Naive thymus-derived CD4-positive, alpha-beta T cell (primary cell): ENCODE measurements at regions not wholly inside any gene's neighbourhood (a gene's known extent, or its start where the extent isn't known, plus 50 kb on each side); places are given as distances from the start of the nearest gene placed in this dataset.
"Not testable (repeated sequence)": the region's sequence is repeated elsewhere in the genome, so short reads cannot be mapped to it uniquely, and the experiment has no call there.

Experiments used
- ATAC-seq: fragments of 150-1000 bp; cut with Tn5 transposase; 2 replicates; pipeline ENCODE4 v1.10.0; 2021; ENCODE audit warnings: mild to moderate bottlenecking, moderate library complexity
- CTCF ChIA-PET: fragments of 350-600 bp; sonication (Branson Sonifier 250); formaldehyde crosslinking; loops from one replicate; lab custom pipeline; 2021; ENCODE audit warnings: antibody characterized with exemption; lab: Charles Lee
- POLR2A ChIA-PET: fragments of 350-600 bp; sonication (Branson Sonifier 250); formaldehyde crosslinking; loops from one replicate; lab custom pipeline; 2021; ENCODE audit warnings: antibody characterized with exemption, inconsistent platforms; lab: Charles Lee
- DNase-seq, 9 donors: peaks; one replicate each; pipeline versions ENCODE4 v3.0.0 to v3.0.0-alpha.2; 2020 to 2022; ENCODE audit warnings: mixed read lengths in 1 of 9
- H3K27ac ChIP-seq: one replicate; pipeline ENCODE4 v1.7.0; 2013; ENCODE audit warnings: mild to moderate bottlenecking, low read depth, low read length, moderate library complexity
- H3K27me3 ChIP-seq, 2 donors: one replicate each; pipeline ENCODE4 v1.7.0; 2013; ENCODE audit warnings: low read length in 2 of 2, mild to moderate bottlenecking in 2 of 2, moderate library complexity in 2 of 2; ENCODE audit not compliant: control insufficient read depth in 2 of 2, insufficient read depth in 2 of 2
- H3K36me3 ChIP-seq, 3 experiments: 1 replicate in 2 of 3; 2 replicates in 1 of 3; pipeline ENCODE4 v1.7.0; 2013; ENCODE audit warnings: low read length in 3 of 3, mild to moderate bottlenecking in 3 of 3, moderate library complexity in 1 of 3; ENCODE audit not compliant: insufficient read depth in 3 of 3, control insufficient read depth in 2 of 3
- H3K4me1 ChIP-seq, 2 donors: one replicate each; pipeline ENCODE4 v1.7.0; 2013; ENCODE audit warnings: low read length in 2 of 2, mild to moderate bottlenecking in 2 of 2, moderate library complexity in 1 of 2; ENCODE audit not compliant: control insufficient read depth in 2 of 2, insufficient read depth in 2 of 2
- H3K4me3 ChIP-seq: 2 replicates; pipeline ENCODE4 v1.7.0; 2013; ENCODE audit warnings: mild to moderate bottlenecking, low read length
- H3K9me3 ChIP-seq, 3 experiments: 1 replicate in 2 of 3; 2 replicates in 1 of 3; pipeline ENCODE4 v1.7.0; 2013; ENCODE audit warnings: low read length in 3 of 3; ENCODE audit not compliant: control insufficient read depth in 2 of 3
- H3K27ac Mint-ChIP-seq, 9 donors: one replicate each; pipeline ENCODE4 v1.8.0; 2020 to 2022; ENCODE audit warnings: mixed read lengths in 9 of 9, mild to moderate bottlenecking in 8 of 9, moderate library complexity in 5 of 9, inconsistent platforms in 2 of 9
- H3K27me3 Mint-ChIP-seq, 5 donors: one replicate each; pipeline ENCODE4 v1.8.0; 2021 to 2022; ENCODE audit warnings: mixed read lengths in 5 of 5, mild to moderate bottlenecking in 1 of 5
- H3K36me3 Mint-ChIP-seq, 5 donors: one replicate each; pipeline ENCODE4 v1.8.0; 2020 to 2022; ENCODE audit warnings: mixed read lengths in 5 of 5, mild to moderate bottlenecking in 3 of 5, inconsistent platforms in 1 of 5
- H3K4me1 Mint-ChIP-seq, 7 donors: one replicate each; pipeline ENCODE4 v1.8.0; 2020 to 2022; ENCODE audit warnings: mixed read lengths in 7 of 7, mild to moderate bottlenecking in 3 of 7, inconsistent platforms in 1 of 7
- H3K4me3 Mint-ChIP-seq, 10 donors: one replicate each; pipeline ENCODE4 v1.8.0; 2020 to 2022; ENCODE audit warnings: mild to moderate bottlenecking in 10 of 10, mixed read lengths in 10 of 10, moderate library complexity in 6 of 10, inconsistent platforms in 2 of 10
- H3K9me3 Mint-ChIP-seq, 11 donors: one replicate each; pipeline ENCODE4 v1.8.0; 2020 to 2022; ENCODE audit warnings: mixed read lengths in 11 of 11, mild to moderate bottlenecking in 4 of 11, inconsistent platforms in 1 of 11, moderate library complexity in 1 of 11
- intact Hi-C, 2 donors: fragments of 100-400 bp; cut with micrococcal nuclease; formaldehyde crosslinking; loops; one replicate each; pipeline ENCODE4 v1.15.1; 2023

DNA sequence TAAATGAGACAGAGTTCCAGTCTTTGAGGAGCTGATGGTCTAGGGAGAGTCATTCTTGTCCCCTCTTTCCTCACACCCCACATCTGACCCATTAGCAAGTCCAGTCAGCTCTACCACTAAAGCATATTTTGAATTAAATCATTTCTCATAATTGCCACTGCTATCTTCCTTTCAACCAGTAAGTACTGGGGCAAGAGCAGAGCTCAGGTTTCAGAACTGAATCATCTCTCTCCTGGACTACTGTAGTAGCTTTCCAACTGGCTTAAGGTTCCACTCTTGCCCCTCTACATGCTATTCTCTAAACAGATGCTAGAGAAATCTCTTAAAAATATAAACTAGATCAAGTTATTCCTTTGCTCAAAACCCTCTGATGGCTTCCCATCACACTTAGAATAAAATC, 218.3 kb downstream of the TTC6 start:
- CTCF ChIA-PET = no interaction called here
- Histone ChIP-seq H3K36me3 (no peaks in the 10 kb centered on the region), H3K4me1 (no peaks in the 10 kb centered on the region), H3K27ac (no peak overlapping the region), H3K9me3 (no peaks in the 10 kb centered on the region), H3K4me3 (no peak overlapping the region), H3K27me3 (no peaks in the 10 kb centered on the region)
- H3K27ac Mint-ChIP-seq = no peak overlapping the region
- DNase-seq (no peak), ATAC-seq (no peak)
- POLR2A ChIA-PET = no interaction called here
- no peaks in the 10 kb centered on the region for H3K36me3 Mint-ChIP-seq
- intact Hi-C loops = no loop called here
- H3K27me3 Mint-ChIP-seq = peaks cover 0 to 22% (median 5%) of the 10 kb centered on the region in 5 donors
- H3K4me3 Mint-ChIP-seq = no peak overlapping the region
- no peaks in the 10 kb centered on the region for H3K4me1 Mint-ChIP-seq
- peaks cover 0 to 3% (median 0%) of the 10 kb centered on the region in 11 donors for H3K9me3 Mint-ChIP-seq

DNA sequence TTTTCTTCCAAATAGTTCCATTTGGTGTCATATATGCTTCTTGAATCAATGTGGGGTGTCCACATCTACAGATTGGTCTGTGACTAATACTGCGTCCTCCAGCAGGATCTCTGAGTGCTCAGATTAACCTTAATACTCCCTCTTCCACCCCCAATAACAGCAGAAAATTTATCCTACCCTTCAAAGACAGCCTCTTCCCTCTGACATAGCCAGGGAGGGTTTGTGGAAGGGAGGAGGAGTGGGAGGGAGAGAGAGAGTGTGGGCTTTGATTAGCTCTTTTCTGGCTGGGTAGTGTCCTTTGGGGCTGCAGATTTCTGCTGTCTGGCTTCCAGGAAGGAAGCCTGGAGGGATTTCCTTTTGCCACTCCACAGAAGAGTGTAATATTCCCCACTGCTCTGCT, 220.7 kb downstream of the TTC6 start:
- ChIA-PET CTCF (no interaction called here), POLR2A (no interaction called here)
- Histone ChIP-seq H3K27ac (no peak overlapping the region), H3K4me3 (no peak overlapping the region), H3K4me1 (no peaks in the 10 kb centered on the region), H3K36me3 (no peaks in the 10 kb centered on the region), H3K9me3 (no peaks in the 10 kb centered on the region), H3K27me3 (no peaks in the 10 kb centered on the region)
- peaks cover 0 to 4% (median 0%) of the 10 kb centered on the region in 11 donors for H3K9me3 Mint-ChIP-seq
- ATAC-seq (no peak), DNase-seq (no peak)
- H3K36me3 Mint-ChIP-seq = no peaks in the 10 kb centered on the region
- no peak overlapping the region for H3K4me3 Mint-ChIP-seq
- intact Hi-C loops = no loop called here
- H3K4me1 Mint-ChIP-seq = no peaks in the 10 kb centered on the region
- no peak overlapping the region for H3K27ac Mint-ChIP-seq
- peaks cover 0 to 18% (median 0%) of the 10 kb centered on the region in 5 donors for H3K27me3 Mint-ChIP-seq

DNA sequence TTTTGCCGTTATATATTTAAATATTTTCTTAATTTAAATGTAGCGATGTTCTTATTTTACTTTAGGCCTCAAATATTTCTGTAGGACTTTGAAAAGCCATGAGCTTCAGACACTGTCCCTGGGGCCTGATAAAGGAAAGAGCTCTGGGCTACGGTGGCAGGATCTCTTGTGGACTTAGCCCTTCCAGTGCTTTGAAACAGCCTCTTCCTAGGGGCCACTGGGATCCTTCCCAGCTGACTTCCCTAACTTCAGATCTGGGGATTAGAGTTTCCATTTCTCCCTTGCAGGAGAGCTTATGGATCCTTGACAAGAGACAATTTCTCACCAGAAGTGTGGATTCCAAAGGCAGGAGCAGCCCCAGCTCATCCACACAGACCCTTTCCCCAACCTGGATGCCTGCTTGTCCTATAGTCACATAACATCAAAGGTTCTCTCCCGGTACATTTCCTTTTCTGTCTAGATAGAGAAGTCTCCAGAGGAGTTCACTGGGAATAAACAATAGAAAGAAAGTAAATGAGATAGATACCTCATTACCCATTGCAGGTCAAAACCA, 221.4 kb downstream of the TTC6 start:
- POLR2A ChIA-PET = no interaction called here

DNA sequence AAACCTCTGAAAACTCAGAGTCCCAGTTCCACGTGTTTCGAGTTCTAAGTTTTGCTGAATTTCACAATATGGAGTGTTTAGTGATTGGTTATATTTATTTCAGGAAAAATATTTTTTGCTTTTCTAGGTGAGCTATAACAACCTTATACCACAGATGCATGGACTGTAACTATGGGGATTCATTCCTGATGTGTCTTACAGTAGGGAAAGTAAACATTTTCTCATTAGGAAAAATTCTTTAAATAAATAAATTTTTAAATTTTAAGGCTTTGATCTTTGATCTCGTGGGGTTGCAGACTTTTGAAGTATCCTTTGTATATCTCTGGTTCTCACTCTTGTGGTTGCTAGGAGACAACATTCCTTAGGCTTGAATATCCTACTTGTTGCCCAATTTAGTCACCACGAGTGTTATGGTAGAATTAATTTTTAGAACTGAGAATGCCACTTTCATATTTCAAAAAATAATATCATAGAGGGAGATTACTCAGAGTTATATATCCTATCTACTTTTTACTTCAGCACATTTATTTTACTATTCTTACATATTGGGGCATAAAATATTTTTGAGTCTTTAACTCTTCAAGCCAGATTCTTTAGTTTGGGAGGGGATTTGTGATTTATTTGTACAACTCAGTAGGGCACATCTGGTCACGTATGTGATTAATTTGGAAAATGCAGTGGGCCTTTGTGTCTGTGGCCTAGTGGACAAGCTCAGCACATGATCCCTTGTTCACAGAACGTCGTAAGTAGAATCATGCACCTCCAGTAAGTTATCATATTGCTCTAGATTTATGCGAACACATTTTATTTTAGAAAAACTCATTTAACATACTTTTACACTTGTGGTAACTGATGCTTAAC, 224.0 kb downstream of the TTC6 start:
- ChIA-PET POLR2A (no interaction called here), CTCF (no interaction called here)
- intact Hi-C loops = no loop called here

More for the DNA sequence above, 221.4 kb downstream of the TTC6 start:
- no peaks in the 10 kb centered on the region for H3K27me3 ChIP-seq
- H3K27ac ChIP-seq = no peak overlapping the region
- H3K4me1 ChIP-seq = no peaks in the 10 kb centered on the region
- Mint-ChIP-seq H3K36me3 (no peaks in the 10 kb centered on the region), H3K4me3 (no peak overlapping the region), H3K27me3 (peaks cover 0 to 21% (median 0%) of the 10 kb centered on the region in 5 donors), H3K4me1 (peaks cover 0 to 2% (median 0%) of the 10 kb centered on the region in 7 donors), H3K27ac (no peak overlapping the region), H3K9me3 (peaks cover 0 to 4% (median 0%) of the 10 kb centered on the region in 11 donors)
- no peaks in the 10 kb centered on the region for H3K9me3 ChIP-seq
- H3K4me3 ChIP-seq = no peak overlapping the region
- ATAC-seq (no peak), DNase-seq (no peak)
- intact Hi-C loops = no loop called here
- H3K36me3 ChIP-seq = no peaks in the 10 kb centered on the region
- CTCF ChIA-PET = no interaction called here

DNA sequence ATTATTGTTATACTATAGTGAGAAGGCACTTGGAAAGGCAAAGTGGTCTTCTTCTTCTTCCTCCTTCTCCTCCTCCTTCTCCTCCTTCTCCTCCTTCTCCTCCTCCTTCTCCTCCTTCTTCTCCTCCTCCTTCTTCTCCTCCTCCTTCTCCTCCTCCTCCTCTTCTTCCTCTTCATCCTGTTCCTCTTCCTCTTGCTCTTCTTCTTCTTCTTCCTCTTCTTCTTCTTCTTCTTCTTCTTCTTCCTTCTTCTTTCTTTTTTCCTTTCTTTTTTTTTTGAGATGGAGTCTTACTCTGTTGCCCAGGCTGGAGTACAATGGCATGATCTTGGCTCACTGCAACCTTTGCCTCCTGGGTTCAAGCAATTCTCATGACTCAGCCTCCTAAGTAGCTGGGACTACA, 225.4 kb downstream of the TTC6 start:
- H3K27ac Mint-ChIP-seq, H3K4me3 Mint-ChIP-seq, H3K9me3 ChIP-seq: not testable (repeated sequence)

More for the DNA sequence above, 224.0 kb downstream of the TTC6 start:
- no peak for ATAC-seq
- Mint-ChIP-seq H3K27me3 (peaks cover 0 to 21% (median 0%) of the 10 kb centered on the region in 5 donors), H3K9me3 (peaks cover 0 to 3% (median 0%) of the 10 kb centered on the region in 11 donors), H3K36me3 (no peaks in the 10 kb centered on the region), H3K4me1 (peaks cover 0 to 2% (median 0%) of the 10 kb centered on the region in 7 donors), H3K27ac (no peak overlapping the region), H3K4me3 (no peak overlapping the region)
- no peak overlapping the region for H3K4me3 ChIP-seq
- H3K9me3 ChIP-seq = no peaks in the 10 kb centered on the region
- H3K36me3 ChIP-seq = no peaks in the 10 kb centered on the region
- H3K27me3 ChIP-seq = no peaks in the 10 kb centered on the region
- DNase-seq = no peak
- no peaks in the 10 kb centered on the region for H3K4me1 ChIP-seq
- no peak overlapping the region for H3K27ac ChIP-seq

DNA sequence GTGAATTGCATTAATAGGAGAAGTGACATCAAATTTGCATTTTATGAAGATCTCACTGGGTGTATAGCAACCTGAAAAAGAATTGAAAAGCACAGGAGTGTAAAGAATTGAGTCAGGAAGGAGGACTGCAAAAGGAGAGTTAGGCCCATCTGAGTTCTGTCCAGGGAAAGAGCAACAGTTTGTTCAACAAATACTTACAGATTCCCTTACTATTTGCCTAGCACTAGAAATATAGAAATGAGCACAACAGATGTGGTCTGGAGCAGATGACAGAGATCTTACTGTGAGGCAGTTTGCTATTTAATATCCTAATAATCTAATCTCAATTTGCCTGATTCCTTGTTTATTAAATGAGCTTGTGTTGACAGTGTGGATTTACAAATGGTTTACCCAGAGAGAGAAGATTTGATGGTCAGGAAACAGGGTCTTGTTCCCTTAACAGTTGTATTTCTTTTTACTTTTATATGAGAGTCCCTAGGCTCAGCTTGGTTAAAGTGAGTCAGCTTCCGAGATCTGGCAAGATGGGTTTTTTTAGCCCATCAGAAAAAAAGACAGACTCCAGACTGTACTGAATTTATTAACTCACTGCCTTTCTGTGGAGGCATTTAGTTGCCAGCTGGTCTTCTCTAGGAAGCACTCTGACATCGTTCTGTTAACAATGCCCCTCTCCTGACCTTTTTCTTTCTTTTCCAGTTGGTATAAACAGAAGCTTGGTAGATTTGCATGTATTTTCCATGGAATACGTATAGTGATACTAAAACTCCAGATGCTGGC, 229.7 kb downstream of the TTC6 start:
- Mint-ChIP-seq H3K27ac (no peak overlapping the region), H3K9me3 (peaks cover 0 to 7% (median 3%) of the 10 kb centered on the region in 11 donors), H3K4me3 (no peak overlapping the region), H3K4me1 (peaks cover 0 to 2% (median 0%) of the 10 kb centered on the region in 7 donors), H3K27me3 (peaks cover 0 to 8% (median 0%) of the 10 kb centered on the region in 5 donors), H3K36me3 (no peaks in the 10 kb centered on the region)
- Histone ChIP-seq H3K27ac (no peak overlapping the region), H3K4me1 (no peaks in the 10 kb centered on the region), H3K9me3 (no peaks in the 10 kb centered on the region), H3K27me3 (no peaks in the 10 kb centered on the region), H3K36me3 (no peaks in the 10 kb centered on the region), H3K4me3 (no peak overlapping the region)
- CTCF ChIA-PET = no interaction called here
- POLR2A ChIA-PET = no interaction called here
- intact Hi-C loops = no loop called here
- ATAC-seq = no peak
- DNase-seq = no peak

More for the DNA sequence above, 225.4 kb downstream of the TTC6 start:
- peaks cover 0 to 15% (median 0%) of the 10 kb centered on the region in 5 donors for H3K27me3 Mint-ChIP-seq
- intact Hi-C loops, POLR2A ChIA-PET, H3K4me1 ChIP-seq, H3K36me3 ChIP-seq, H3K4me1 Mint-ChIP-seq, H3K36me3 Mint-ChIP-seq, CTCF ChIA-PET, DNase-seq, H3K4me3 ChIP-seq, H3K27me3 ChIP-seq, H3K27ac ChIP-seq, H3K9me3 Mint-ChIP-seq, ATAC-seq: not testable (repeated sequence)
